Panc1 (cell line): ENCODE measurements at regions not wholly inside any gene's neighbourhood (a gene's known extent, or its start where the extent isn't known, plus 50 kb on each side); places are given as distances from the start of the nearest gene placed in this dataset.

Experiments used
- ATAC-seq: fragments of 200-7000 bp; cut with Tn5 transposase; 2 replicates; pipeline ENCODE4 v1.9.1; 2020; ENCODE audit warnings: mild to moderate bottlenecking, moderate library complexity
- BruUV-seq: library from RNA; stranded (reverse); fragments of 400-500 nt; replicated peaks from 2 replicates; lab custom pipeline; 2021; lab: Mats Ljungman, UMichigan
- CTCF ChIA-PET: fragments of 300-600 bp; sonication (Branson Sonifier 250); formaldehyde crosslinking; loops from one replicate; lab custom pipeline; 2022; ENCODE audit warnings: antibody characterized with exemption; lab: Charles Lee
- POLR2A ChIA-PET: fragments of 300-600 bp; sonication (Branson Sonifier 250); formaldehyde crosslinking; loops from one replicate; lab custom pipeline; 2022; ENCODE audit warnings: antibody characterized with exemption; lab: Charles Lee
- DNase-seq: peaks from one replicate; pipeline ENCODE4 v3.0.0-alpha.2; 2010; ENCODE audit warnings: low read depth, low spot score
- H3K27ac ChIP-seq: 2 replicates; pipeline ENCODE4 v1.5.1; 2011; ENCODE audit warnings: mild to moderate bottlenecking, low read length, inconsistent platforms
- H3K27me3 ChIP-seq: fragments of 200-500 bp; sonication (Bioruptor generic); 2 replicates; pipeline ENCODE4 v1.6.0; 2014; ENCODE audit warnings: low read length, inconsistent platforms; ENCODE audit not compliant: control insufficient read depth, insufficient read depth
- H3K36me3 ChIP-seq: fragments of 200-500 bp; sonication (Bioruptor generic); 2 replicates; pipeline ENCODE4 v1.5.1; 2014; ENCODE audit warnings: inconsistent platforms, mild to moderate bottlenecking, low read length, moderate library complexity; ENCODE audit not compliant: control insufficient read depth, insufficient read depth
- H3K4me1 ChIP-seq: 2 replicates; pipeline ENCODE4 v1.5.1; 2011; ENCODE audit warnings: inconsistent platforms, mild to moderate bottlenecking, low read length, moderate library complexity; ENCODE audit not compliant: control insufficient read depth, insufficient read depth
- H3K4me3 ChIP-seq, 2 experiments: 2 replicates each; pipeline ENCODE4 v1.5.1; 2011 to 2012; ENCODE audit warnings: low read depth in 2 of 2, low read length in 2 of 2, mild to moderate bottlenecking in 2 of 2, inconsistent platforms in 1 of 2, moderate library complexity in 1 of 2
- H3K9me3 ChIP-seq: fragments of 200-500 bp; sonication (Bioruptor generic); 2 replicates; pipeline ENCODE4 v1.5.1; 2014; ENCODE audit warnings: low read depth, mild to moderate bottlenecking, inconsistent platforms, low read length, moderate library complexity; ENCODE audit not compliant: control insufficient read depth, insufficient read depth
- CTCF ChIP-seq: fragments of 450-650 bp; IDR thresholded peaks from 2 replicates; pipeline ENCODE4 v1.5.1; 2017; ENCODE audit warnings: mild to moderate bottlenecking
- POLR2AphosphoS5 ChIP-seq: IDR thresholded peaks from 2 replicates; pipeline ENCODE4 v1.6.1; 2012; ENCODE audit warnings: mild to moderate bottlenecking, low read depth, low read length, moderate library complexity
- REST ChIP-seq, 2 experiments: IDR thresholded peaks; 2 replicates each; pipeline ENCODE4 v1.6.1; 2011 to 2012; ENCODE audit warnings: low read depth in 2 of 2, control low read depth in 1 of 2, low read length in 1 of 2, mild to moderate bottlenecking in 1 of 2, moderate library complexity in 1 of 2; ENCODE audit not compliant: insufficient read depth in 1 of 2
- SIN3A ChIP-seq: IDR thresholded peaks from 2 replicates; pipeline ENCODE4 v1.6.1; 2012; ENCODE audit warnings: low read depth, mild to moderate bottlenecking, low read length, moderate library complexity, borderline replicate concordance; ENCODE audit not compliant: insufficient read depth
- TCF7L2 ChIP-seq: IDR thresholded peaks from 2 replicates; pipeline ENCODE4 v1.6.1; 2011; ENCODE audit warnings: mild to moderate bottlenecking, low read depth, low read length, inconsistent platforms
- in situ Hi-C: cut with HindIII; loops from 2 replicates; pipeline ENCODE4 v1.10.0; 2016; ENCODE audit warnings: low sequenced_read_pairs, low pct_unique_long_range_greater_than_20kb
- intact Hi-C: fragments of 100-400 bp; cut with micrococcal nuclease; formaldehyde crosslinking; loops from one replicate; pipeline ENCODE4 v1.10.0; 2022; ENCODE audit not compliant: unreplicated experiment

- no TSS peak for BruUV-seq
- no peaks in the 10 kb centered on the region for H3K4me1 ChIP-seq
- no peak for ATAC-seq
- CTCF ChIA-PET, result no interaction called here
- no peak overlapping the region for H3K27ac ChIP-seq
- intact Hi-C loops (no loop called here), in situ Hi-C loops (no loop called here)
- no peaks in the 10 kb centered on the region for H3K9me3 ChIP-seq
- TF ChIP-seq CTCF (no peak), POLR2AphosphoS5 (no peak)
- POLR2A ChIA-PET, result no interaction called here
- no peaks in the 10 kb centered on the region for H3K27me3 ChIP-seq
- H3K4me3 ChIP-seq, result no peak overlapping the region
- H3K36me3 ChIP-seq, result no peaks in the 10 kb centered on the region
- no peak for DNase-seq
Measured at GRCh38 chr6:124888581-124889371, 73.5 kb upstream of the RNF217 start.

- BruUV-seq, result no TSS peak
- in situ Hi-C loops, result no loop called here
- no peaks in the 10 kb centered on the region for H3K9me3 ChIP-seq
- POLR2A ChIA-PET, result no interaction called here
- ATAC-seq (no peak), DNase-seq (no peak)
- CTCF ChIA-PET, result no interaction called here
- H3K4me1 ChIP-seq, result no peaks in the 10 kb centered on the region
- H3K4me3 ChIP-seq, result no peak overlapping the region
- TF ChIP-seq TCF7L2 (no peak), CTCF (no peak), SIN3A (no peak), POLR2AphosphoS5 (no peak), REST (IDR thresholded peaks at IDR 0.05; ENCODE audit: insufficient read depth in 1 of 2, low read depth in 2 of 2, low read length in 1 of 2) (no peak)
- H3K36me3 ChIP-seq, result no peaks in the 10 kb centered on the region
- no peaks in the 10 kb centered on the region for H3K27me3 ChIP-seq
- intact Hi-C loops, result no loop called here
- no peak overlapping the region for H3K27ac ChIP-seq
Measured at GRCh38 chr6:124901084-124901483, 61.2 kb upstream of the RNF217 start.
